ENCODE measurements at regions not wholly inside any gene's neighbourhood (a gene's known extent, or its start where the extent isn't known, plus 50 kb on each side); places are given as distances from the start of the nearest gene placed in this dataset.

- no peaks in the 10 kb centered on the region for H3K27me3 ChIP-seq (ENCODE audit: insufficient read depth, low read length)
- no peak overlapping the region for H3K27ac ChIP-seq (ENCODE audit: low read depth, low read length)
- H3K4me1 ChIP-seq (ENCODE audit: insufficient read depth, low read length) = no peaks in the 10 kb centered on the region
- TF ChIP-seq, protein P1, sequence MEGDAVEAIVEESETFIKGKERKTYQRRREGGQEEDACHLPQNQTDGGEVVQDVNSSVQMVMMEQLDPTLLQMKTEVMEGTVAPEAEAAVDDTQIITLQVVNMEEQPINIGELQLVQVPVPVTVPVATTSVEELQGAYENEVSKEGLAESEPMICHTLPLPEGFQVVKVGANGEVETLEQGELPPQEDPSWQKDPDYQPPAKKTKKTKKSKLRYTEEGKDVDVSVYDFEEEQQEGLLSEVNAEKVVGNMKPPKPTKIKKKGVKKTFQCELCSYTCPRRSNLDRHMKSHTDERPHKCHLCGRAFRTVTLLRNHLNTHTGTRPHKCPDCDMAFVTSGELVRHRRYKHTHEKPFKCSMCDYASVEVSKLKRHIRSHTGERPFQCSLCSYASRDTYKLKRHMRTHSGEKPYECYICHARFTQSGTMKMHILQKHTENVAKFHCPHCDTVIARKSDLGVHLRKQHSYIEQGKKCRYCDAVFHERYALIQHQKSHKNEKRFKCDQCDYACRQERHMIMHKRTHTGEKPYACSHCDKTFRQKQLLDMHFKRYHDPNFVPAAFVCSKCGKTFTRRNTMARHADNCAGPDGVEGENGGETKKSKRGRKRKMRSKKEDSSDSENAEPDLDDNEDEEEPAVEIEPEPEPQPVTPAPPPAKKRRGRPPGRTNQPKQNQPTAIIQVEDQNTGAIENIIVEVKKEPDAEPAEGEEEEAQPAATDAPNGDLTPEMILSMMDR (IDR thresholded peaks at IDR 0.05; ENCODE audit: extremely low read depth, low read depth, low read length) = no peak
- H3K79me2 ChIP-seq (ENCODE audit: insufficient read depth, low read length) = no peaks in the 10 kb centered on the region
- no peak for DNase-seq (ENCODE audit: insufficient read length, low spot score, missing footprints)
- H3K4me3 ChIP-seq (ENCODE audit: insufficient read depth, low read length) = no peak overlapping the region
- no peaks in the 10 kb centered on the region for H3K9me3 ChIP-seq (ENCODE audit: low read depth, low read length)
- no peaks in the 10 kb centered on the region for H3K36me3 ChIP-seq (ENCODE audit: insufficient read depth, low read length)
- no peak overlapping the region for H3K4me2 ChIP-seq (ENCODE audit: insufficient read depth, low read length)
- no peaks in the 10 kb centered on the region for H4K20me1 ChIP-seq (ENCODE audit: insufficient read depth, low read length)
- no peak overlapping the region for H2AFZ ChIP-seq (ENCODE audit: low read length)
Observed at GRCh38 chr12:92404259-92404894, 258.7 kb upstream of the BTG1 start.

- no peaks in the 10 kb centered on the region for H3K79me2 ChIP-seq (ENCODE audit: insufficient read depth, low read length)
- H4K20me1 ChIP-seq (ENCODE audit: insufficient read depth, low read length) = no peaks in the 10 kb centered on the region
- H3K9me3 ChIP-seq (ENCODE audit: low read depth, low read length) = no peaks in the 10 kb centered on the region
- no peaks in the 10 kb centered on the region for H3K36me3 ChIP-seq (ENCODE audit: insufficient read depth, low read length)
- H3K4me3 ChIP-seq (ENCODE audit: insufficient read depth, low read length) = no peak overlapping the region
- no peaks in the 10 kb centered on the region for H3K27me3 ChIP-seq (ENCODE audit: insufficient read depth, low read length)
- DNase-seq (ENCODE audit: insufficient read length, low spot score, missing footprints) = no peak
- H3K4me1 ChIP-seq (ENCODE audit: insufficient read depth, low read length) = no peaks in the 10 kb centered on the region
- no peak overlapping the region for H3K4me2 ChIP-seq (ENCODE audit: insufficient read depth, low read length)
- H3K27ac ChIP-seq (ENCODE audit: low read depth, low read length) = no peak overlapping the region
- H2AFZ ChIP-seq (ENCODE audit: low read length) = no peak overlapping the region
- TF ChIP-seq, protein P1 (IDR thresholded peaks at IDR 0.05; ENCODE audit: extremely low read depth, low read depth, low read length) = no peak
Observed at GRCh38 chr12:92403210-92404175, 257.8 kb upstream of the BTG1 start.

DNA sequence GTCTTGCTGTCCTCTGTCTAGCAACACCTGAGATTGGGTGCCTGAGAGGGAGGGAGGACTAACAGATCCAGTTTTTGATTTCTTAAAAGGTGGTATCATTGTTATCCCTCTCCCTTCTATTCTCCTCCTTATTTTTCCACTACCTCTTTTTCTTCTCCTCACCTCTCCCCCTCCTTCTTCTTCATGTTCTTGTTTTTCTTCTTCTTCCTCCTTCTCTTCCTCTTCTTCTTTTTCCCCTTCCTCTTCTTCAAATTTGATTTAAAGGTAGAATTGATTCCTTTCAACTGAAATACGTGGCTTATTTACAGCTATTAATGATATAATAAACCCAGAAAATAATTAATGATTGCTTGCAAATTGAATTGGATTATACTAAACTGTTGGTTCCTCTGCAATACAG, 256.8 kb upstream of the BTG1 start:
- Histone ChIP-seq H4K20me1 (ENCODE audit: insufficient read depth, low read length) (no peaks in the 10 kb centered on the region), H3K4me3 (ENCODE audit: insufficient read depth, low read length) (no peak overlapping the region), H3K79me2 (ENCODE audit: insufficient read depth, low read length) (no peaks in the 10 kb centered on the region), H2AFZ (ENCODE audit: low read length) (no peak overlapping the region), H3K4me1 (ENCODE audit: insufficient read depth, low read length) (no peaks in the 10 kb centered on the region), H3K9me3 (ENCODE audit: low read depth, low read length) (no peaks in the 10 kb centered on the region), H3K27me3 (ENCODE audit: insufficient read depth, low read length) (no peaks in the 10 kb centered on the region), H3K4me2 (ENCODE audit: insufficient read depth, low read length) (no peak overlapping the region), H3K27ac (ENCODE audit: low read depth, low read length) (no peak overlapping the region), H3K36me3 (ENCODE audit: insufficient read depth, low read length) (no peaks in the 10 kb centered on the region)
- no peak for DNase-seq (ENCODE audit: insufficient read length, low spot score, missing footprints)
- TF ChIP-seq, protein P1 (IDR thresholded peaks at IDR 0.05; ENCODE audit: extremely low read depth, low read depth, low read length) = no peak

DNA sequence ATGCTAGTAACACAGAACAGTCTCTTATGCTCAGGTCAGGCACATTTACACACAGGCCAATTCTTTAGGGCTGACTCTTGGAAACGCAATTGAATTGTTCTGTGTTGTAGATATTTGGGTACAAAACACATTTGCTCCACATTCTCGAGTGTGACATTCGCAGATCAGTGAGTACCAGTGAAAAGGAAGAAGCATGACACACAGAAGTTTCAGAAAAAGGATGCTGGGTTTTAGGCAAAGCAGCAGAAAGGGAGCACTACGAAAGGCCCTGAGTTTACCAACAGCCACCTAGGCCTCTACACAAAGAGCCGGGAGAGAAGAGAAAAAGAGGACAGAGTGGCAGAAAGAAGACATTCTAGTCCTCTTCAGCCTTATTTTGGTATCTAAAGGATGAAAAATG, 254.4 kb upstream of the BTG1 start:
- no peak for DNase-seq (ENCODE audit: insufficient read length, low spot score, missing footprints)
- H3K4me2 ChIP-seq (ENCODE audit: insufficient read depth, low read length) = no peak overlapping the region
- no peaks in the 10 kb centered on the region for H4K20me1 ChIP-seq (ENCODE audit: insufficient read depth, low read length)
- no peaks in the 10 kb centered on the region for H3K79me2 ChIP-seq (ENCODE audit: insufficient read depth, low read length)
- H3K9me3 ChIP-seq (ENCODE audit: low read depth, low read length) = no peaks in the 10 kb centered on the region
- TF ChIP-seq, protein P1 (IDR thresholded peaks at IDR 0.05; ENCODE audit: extremely low read depth, low read depth, low read length) = no peak
- H3K27ac ChIP-seq (ENCODE audit: low read depth, low read length) = no peak overlapping the region
- no peak overlapping the region for H2AFZ ChIP-seq (ENCODE audit: low read length)
- H3K36me3 ChIP-seq (ENCODE audit: insufficient read depth, low read length) = no peaks in the 10 kb centered on the region
- H3K27me3 ChIP-seq (ENCODE audit: insufficient read depth, low read length) = no peaks in the 10 kb centered on the region
- H3K4me3 ChIP-seq (ENCODE audit: insufficient read depth, low read length) = no peak overlapping the region
- H3K4me1 ChIP-seq (ENCODE audit: insufficient read depth, low read length) = peaks cover 5% of the 10 kb centered on the region

Measured in osteoblast (primary cell).